ENCODE measurements at regions not wholly inside any gene's neighbourhood (a gene's known extent, or its start where the extent isn't known, plus 50 kb on each side); places are given as distances from the start of the nearest gene placed in this dataset.

- TF ChIP-seq, protein P1, sequence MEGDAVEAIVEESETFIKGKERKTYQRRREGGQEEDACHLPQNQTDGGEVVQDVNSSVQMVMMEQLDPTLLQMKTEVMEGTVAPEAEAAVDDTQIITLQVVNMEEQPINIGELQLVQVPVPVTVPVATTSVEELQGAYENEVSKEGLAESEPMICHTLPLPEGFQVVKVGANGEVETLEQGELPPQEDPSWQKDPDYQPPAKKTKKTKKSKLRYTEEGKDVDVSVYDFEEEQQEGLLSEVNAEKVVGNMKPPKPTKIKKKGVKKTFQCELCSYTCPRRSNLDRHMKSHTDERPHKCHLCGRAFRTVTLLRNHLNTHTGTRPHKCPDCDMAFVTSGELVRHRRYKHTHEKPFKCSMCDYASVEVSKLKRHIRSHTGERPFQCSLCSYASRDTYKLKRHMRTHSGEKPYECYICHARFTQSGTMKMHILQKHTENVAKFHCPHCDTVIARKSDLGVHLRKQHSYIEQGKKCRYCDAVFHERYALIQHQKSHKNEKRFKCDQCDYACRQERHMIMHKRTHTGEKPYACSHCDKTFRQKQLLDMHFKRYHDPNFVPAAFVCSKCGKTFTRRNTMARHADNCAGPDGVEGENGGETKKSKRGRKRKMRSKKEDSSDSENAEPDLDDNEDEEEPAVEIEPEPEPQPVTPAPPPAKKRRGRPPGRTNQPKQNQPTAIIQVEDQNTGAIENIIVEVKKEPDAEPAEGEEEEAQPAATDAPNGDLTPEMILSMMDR (IDR thresholded peaks at IDR 0.05; ENCODE audit: control extremely low read depth, extremely low read depth, low read depth, missing control alignments): no peak
- ChIA-PET CTCF (no interaction called here), POLR2A (no interaction called here)
- no peak for DNase-seq (ENCODE audit: extremely low spot score)
Observed at GRCh38 chr17:73934696-73935095, 268.8 kb upstream of the RPL38 start.

DNA sequence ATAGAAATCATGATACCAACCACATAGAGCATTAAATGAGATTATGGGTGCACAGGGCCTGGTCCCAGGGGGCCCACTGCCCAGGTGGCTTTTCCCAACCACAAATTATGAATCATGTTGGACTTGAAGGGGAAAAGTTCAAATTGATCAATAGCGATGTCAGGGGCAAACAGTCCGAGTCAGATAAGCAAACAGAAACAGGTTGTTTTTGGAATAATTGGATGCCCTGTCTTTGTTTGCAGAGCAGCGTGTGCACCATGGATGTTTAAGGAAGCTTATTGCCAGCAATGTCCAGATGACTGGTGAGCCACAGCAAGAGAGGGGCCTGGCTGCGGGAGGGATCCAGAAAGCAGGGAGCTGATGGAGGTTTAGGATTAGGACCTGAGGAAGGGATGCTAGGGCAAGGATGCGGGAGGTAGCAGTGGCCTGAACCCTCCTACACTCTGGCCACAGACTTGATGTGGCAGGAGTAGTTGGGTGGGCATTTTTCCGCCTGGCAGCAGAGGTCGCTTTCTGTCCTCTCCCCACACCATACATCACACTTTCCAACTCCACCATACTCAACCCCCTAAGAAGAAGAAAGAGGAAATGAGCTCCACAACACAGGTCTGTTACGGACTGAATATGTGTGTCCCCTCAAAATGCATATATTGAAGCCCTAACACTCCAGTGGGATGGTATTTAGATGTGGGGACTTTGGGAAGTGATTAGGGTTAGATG lies 266.4 kb upstream of the RPL38 start:
- DNase-seq (ENCODE audit: extremely low spot score): no peak
- ChIA-PET CTCF (no interaction called here), POLR2A (no interaction called here)
- TF ChIP-seq, protein P1 (IDR thresholded peaks at IDR 0.05; ENCODE audit: control extremely low read depth, extremely low read depth, low read depth, missing control alignments): no peak

GRCh38 chr17:73938706-73939105 lies 264.8 kb upstream of the RPL38 start:
- ChIA-PET POLR2A (no interaction called here), CTCF (no interaction called here)
- TF ChIP-seq, protein P1 (IDR thresholded peaks at IDR 0.05; ENCODE audit: control extremely low read depth, extremely low read depth, low read depth, missing control alignments): no peak
- DNase-seq (ENCODE audit: extremely low spot score): no peak

- TF ChIP-seq, protein P1 (IDR thresholded peaks at IDR 0.05; ENCODE audit: control extremely low read depth, extremely low read depth, low read depth, missing control alignments): no peak
- POLR2A ChIA-PET: no interaction called here
- CTCF ChIA-PET: no interaction called here
- DNase-seq (ENCODE audit: extremely low spot score): no peak
Observed at GRCh38 chr17:73939806-73940205, 263.7 kb upstream of the RPL38 start.

- ChIA-PET POLR2A (no interaction called here), CTCF (no interaction called here)
- TF ChIP-seq, protein P1 (IDR thresholded peaks at IDR 0.05; ENCODE audit: control extremely low read depth, extremely low read depth, low read depth, missing control alignments): no peak
- DNase-seq (ENCODE audit: extremely low spot score): no peak
Observed at GRCh38 chr17:73940511-73940910, 263.0 kb upstream of the RPL38 start.

DNA sequence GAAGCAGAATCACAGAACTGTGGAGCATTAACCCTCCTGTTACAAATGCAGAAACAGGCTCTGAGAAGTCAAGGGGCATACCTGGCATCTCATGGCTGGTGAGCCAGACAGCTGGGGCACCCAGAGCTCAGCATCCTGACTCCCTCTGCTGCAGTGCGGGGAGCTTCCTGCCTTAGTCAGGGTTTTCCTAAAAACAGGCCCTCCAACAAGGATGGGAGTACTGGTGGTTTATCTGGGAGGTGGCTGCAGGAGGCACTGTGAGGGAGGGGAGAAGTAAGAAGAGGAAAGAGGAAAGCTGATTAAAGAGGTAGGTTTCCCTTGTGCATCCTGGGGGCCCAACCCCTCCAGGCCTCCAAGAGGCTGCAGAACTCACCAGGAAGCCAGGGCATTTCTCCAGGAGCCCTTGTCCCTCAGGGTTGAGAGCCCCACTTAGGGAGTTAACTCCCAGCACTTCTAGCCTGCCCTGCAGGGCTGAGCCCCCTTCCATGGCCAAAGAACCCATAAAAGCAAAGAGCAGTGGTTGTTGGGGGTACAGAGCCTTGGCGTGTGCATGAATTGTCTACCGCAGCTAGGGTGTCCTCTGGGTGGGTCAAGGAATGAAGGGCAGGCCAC lies 261.5 kb upstream of the RPL38 start:
- TF ChIP-seq, protein P1 (IDR thresholded peaks at IDR 0.05; ENCODE audit: control extremely low read depth, extremely low read depth, low read depth, missing control alignments): no peak
- DNase-seq (ENCODE audit: extremely low spot score): no peak
- CTCF ChIA-PET: no interaction called here
- POLR2A ChIA-PET: no interaction called here

All from GM10248 (cell line).